HG02763 (cell line): ENCODE measurements at regions not wholly inside any gene's neighbourhood (a gene's known extent, or its start where the extent isn't known, plus 50 kb on each side); places are given as distances from the start of the nearest gene placed in this dataset.
"Not testable (repeated sequence)": the region's sequence is repeated elsewhere in the genome, so short reads cannot be mapped to it uniquely, and the experiment has no call there.

Experiments used
- ATAC-seq: cut with Tn5 transposase; IDR thresholded peaks from one replicate; pipeline ENCODE4 v1.9.1; 2021; ENCODE audit warnings: mild to moderate bottlenecking, moderate library complexity; ENCODE audit not compliant: unreplicated experiment

GRCh38 chr7:91618776-91619765, 261.4 kb downstream of the MTERF1 start:
- no peak for ATAC-seq

GRCh38 chr7:91620827-91621226, 259.7 kb downstream of the MTERF1 start:
- ATAC-seq, result no peak

GRCh38 chr7:91627324-91627723, 253.2 kb downstream of the MTERF1 start:
- ATAC-seq, result not testable (repeated sequence)

- no peak for ATAC-seq
These were observed 251.8 kb downstream of the MTERF1 start for GRCh38 chr7:91628742-91629141.

- no peak for ATAC-seq
These were observed 249.7 kb downstream of the MTERF1 start for GRCh38 chr7:91630581-91631380.

GRCh38 chr7:91632234-91632940, 248.1 kb downstream of the MTERF1 start:
- ATAC-seq, result no peak

- no peak for ATAC-seq
These were observed 247.5 kb downstream of the MTERF1 start for GRCh38 chr7:91633013-91633441.

GRCh38 chr7:91634485-91635177, 245.9 kb downstream of the MTERF1 start:
- ATAC-seq, result no peak

- ATAC-seq, result no peak
These were observed 244.3 kb downstream of the MTERF1 start for GRCh38 chr7:91636129-91636724.

- no peak for ATAC-seq
These were observed 243.8 kb downstream of the MTERF1 start for GRCh38 chr7:91636728-91637127.

- no peak for ATAC-seq
These were observed 236.2 kb downstream of the MTERF1 start for GRCh38 chr7:91644256-91644655.

GRCh38 chr7:91645542-91645941, 235.0 kb downstream of the MTERF1 start:
- ATAC-seq, result no peak

GRCh38 chr7:91651986-91652385, 228.5 kb downstream of the MTERF1 start:
- ATAC-seq, result no peak

- ATAC-seq, result no peak
These were observed 227.2 kb downstream of the MTERF1 start for GRCh38 chr7:91653286-91653685.

GRCh38 chr7:91655656-91656055, 224.8 kb downstream of the MTERF1 start:
- no peak for ATAC-seq

- ATAC-seq, result no peak
These were observed 223.7 kb downstream of the MTERF1 start for GRCh38 chr7:91656541-91657482.

GRCh38 chr7:91657483-91658071, 222.9 kb downstream of the MTERF1 start:
- no peak for ATAC-seq

- ATAC-seq, result no peak
These were observed 221.4 kb downstream of the MTERF1 start for GRCh38 chr7:91659096-91659495.
